HG03432 (cell line): ENCODE measurements at regions not wholly inside any gene's neighbourhood (a gene's known extent, or its start where the extent isn't known, plus 50 kb on each side); places are given as distances from the start of the nearest gene placed in this dataset.

Source experiments
- ATAC-seq: cut with Tn5 transposase; IDR thresholded peaks from one replicate; pipeline ENCODE4 v1.9.1; 2021; ENCODE audit warnings: mild to moderate bottlenecking, moderate library complexity; ENCODE audit not compliant: unreplicated experiment

GRCh38 chr1:229217716-229218115 lies 53.2 kb upstream of the RAB4A start:
- ATAC-seq, result no peak

- no peak for ATAC-seq
These were observed 52.3 kb upstream of the RAB4A start for GRCh38 chr1:229218612-229219025.

GRCh38 chr1:229220163-229220846 lies 50.6 kb upstream of the RAB4A start:
- no peak for ATAC-seq

- ATAC-seq, result no peak
These were observed 49.5 kb upstream of the RAB4A start for GRCh38 chr1:229221106-229222019.
